ENCODE measurements at regions not wholly inside any gene's neighbourhood (a gene's known extent, or its start where the extent isn't known, plus 50 kb on each side); places are given as distances from the start of the nearest gene placed in this dataset.

- Histone ChIP-seq H3F3A (ENCODE audit: low read depth) (no peaks in the 10 kb centered on the region), H3K79me2 (ENCODE audit: insufficient read depth, low read length) (no peaks in the 10 kb centered on the region), H4K20me1 (ENCODE audit: insufficient read depth, low read length, poor library complexity, severe bottlenecking) (no peaks in the 10 kb centered on the region), H3K27me3 (ENCODE audit: insufficient read depth, low read length, poor library complexity, severe bottlenecking) (no peaks in the 10 kb centered on the region), H3K9me2 (replicated peaks; ENCODE audit: low read depth, low read length) (no peaks in the 10 kb centered on the region), H3K9ac (ENCODE audit: low read depth, low read length, poor library complexity, severe bottlenecking) (no peak overlapping the region), H3K4me2 (ENCODE audit: low read depth, low read length, poor library complexity, severe bottlenecking) (no peak overlapping the region), H3K36me3 (ENCODE audit: insufficient read depth, low read length) (no peaks in the 10 kb centered on the region), H3K4me3 (ENCODE audit: low read length, poor library complexity, severe bottlenecking) (no peak overlapping the region), H3K9me3 (ENCODE audit: insufficient read depth, low read depth, low read length) (peaks cover 5% of the 10 kb centered on the region; the same call in 1 of the 2 replicates), H2AFZ (ENCODE audit: low read length) (no peak overlapping the region), H3K4me1 (ENCODE audit: insufficient read depth, low read length, poor library complexity, severe bottlenecking) (no peaks in the 10 kb centered on the region)
- TF ChIP-seq CTCF (conservative IDR thresholded peaks at IDR 0.05; ENCODE audit: low read length) (no peak), EZH2phosphoT487 (IDR thresholded peaks at IDR 0.05; ENCODE audit: borderline replicate concordance) (no peak)
Measured at GRCh38 chr7:63037242-63037641, 961.4 kb upstream of the ZNF722 start.

GRCh38 chr7:63038987-63039386 is 959.7 kb upstream of the ZNF722 start:
- no peaks in the 10 kb centered on the region for H3K4me1 ChIP-seq (ENCODE audit: insufficient read depth, low read length, poor library complexity, severe bottlenecking)
- H3K9me2 ChIP-seq (replicated peaks; ENCODE audit: low read depth, low read length) = no peaks in the 10 kb centered on the region
- H3K9ac ChIP-seq (ENCODE audit: low read depth, low read length, poor library complexity, severe bottlenecking) = no peak overlapping the region
- H3K36me3 ChIP-seq (ENCODE audit: insufficient read depth, low read length) = no peaks in the 10 kb centered on the region
- H3K9me3 ChIP-seq (ENCODE audit: insufficient read depth, low read depth, low read length) = peaks cover 8% of the 10 kb centered on the region; the same call in 1 of the 2 replicates
- H4K20me1 ChIP-seq (ENCODE audit: insufficient read depth, low read length, poor library complexity, severe bottlenecking) = no peaks in the 10 kb centered on the region
- H3K4me2 ChIP-seq (ENCODE audit: low read depth, low read length, poor library complexity, severe bottlenecking) = no peak overlapping the region
- H3K79me2 ChIP-seq (ENCODE audit: insufficient read depth, low read length) = no peaks in the 10 kb centered on the region
- H3F3A ChIP-seq (ENCODE audit: low read depth) = no peaks in the 10 kb centered on the region
- H2AFZ ChIP-seq (ENCODE audit: low read length) = no peak overlapping the region
- TF ChIP-seq EZH2phosphoT487 (IDR thresholded peaks at IDR 0.05; ENCODE audit: borderline replicate concordance) (no peak), CTCF (conservative IDR thresholded peaks at IDR 0.05; ENCODE audit: low read length) (no peak)
- no peak overlapping the region for H3K4me3 ChIP-seq (ENCODE audit: low read length, poor library complexity, severe bottlenecking)
- no peaks in the 10 kb centered on the region for H3K27me3 ChIP-seq (ENCODE audit: insufficient read depth, low read length, poor library complexity, severe bottlenecking)

- Histone ChIP-seq H3K79me2 (ENCODE audit: insufficient read depth, low read length) (no peaks in the 10 kb centered on the region), H2AFZ (ENCODE audit: low read length) (no peak overlapping the region), H3K4me2 (ENCODE audit: low read depth, low read length, poor library complexity, severe bottlenecking) (no peak overlapping the region), H3K36me3 (ENCODE audit: insufficient read depth, low read length) (no peaks in the 10 kb centered on the region), H3K9me3 (ENCODE audit: insufficient read depth, low read depth, low read length) (peaks cover 11% of the 10 kb centered on the region; the same call in 1 of the 2 replicates), H3K27me3 (ENCODE audit: insufficient read depth, low read length, poor library complexity, severe bottlenecking) (no peaks in the 10 kb centered on the region), H4K20me1 (ENCODE audit: insufficient read depth, low read length, poor library complexity, severe bottlenecking) (no peaks in the 10 kb centered on the region), H3K4me1 (ENCODE audit: insufficient read depth, low read length, poor library complexity, severe bottlenecking) (no peaks in the 10 kb centered on the region), H3K9me2 (replicated peaks; ENCODE audit: low read depth, low read length) (no peaks in the 10 kb centered on the region), H3K4me3 (ENCODE audit: low read length, poor library complexity, severe bottlenecking) (no peak overlapping the region), H3F3A (ENCODE audit: low read depth) (no peaks in the 10 kb centered on the region), H3K9ac (ENCODE audit: low read depth, low read length, poor library complexity, severe bottlenecking) (no peak overlapping the region)
- TF ChIP-seq CTCF (conservative IDR thresholded peaks at IDR 0.05; ENCODE audit: low read length) (no peak), EZH2phosphoT487 (IDR thresholded peaks at IDR 0.05; ENCODE audit: borderline replicate concordance) (no peak)
Measured at GRCh38 chr7:63039882-63040281, 958.8 kb upstream of the ZNF722 start.

Data from Loucy (cell line).